A549 (cell line): ENCODE measurements at regions not wholly inside any gene's neighbourhood (a gene's known extent, or its start where the extent isn't known, plus 50 kb on each side); places are given as distances from the start of the nearest gene placed in this dataset.

Experiments used
- ATAC-seq, 2 experiments: fragments of 200-7000 bp in 1 of 2; fragments of >200 bp in 1 of 2; cut with Nextera tagmentation in 1 of 2; cut with Tn5 transposase in 1 of 2; 3 replicates each; pipeline versions ENCODE4 v1.8.0 to v1.9.1; 2018 to 2020; ENCODE audit warnings: mild to moderate bottlenecking in 1 of 2, moderate library complexity in 1 of 2
- CTCF ChIA-PET: fragments of 300-600 bp; sonication (Branson Sonifier 250); formaldehyde crosslinking; extraction: SDS; loops from one replicate; lab custom pipeline; 2021; ENCODE audit warnings: antibody characterized with exemption, inconsistent platforms; lab: Yijun Ruan, JAX
- POLR2A ChIA-PET: fragments of 350-600 bp; formaldehyde crosslinking; extraction: SDS; loops from one replicate; lab custom pipeline; 2021; ENCODE audit warnings: antibody characterized with exemption, inconsistent platforms; lab: Yijun Ruan, JAX
- DNase-seq, 2 experiments: peaks; one replicate each; pipeline versions ENCODE4 v3.0.0 to v3.0.0-alpha.2; 2011 to 2016; ENCODE audit warnings: low read depth in 1 of 2, low spot score in 1 of 2
- FAIRE-seq: peaks from 2 replicates; lab custom pipeline; 2011; peaks lifted over from hg19 to GRCh38; lab: Jason Lieb, UNC
- H3K27ac ChIP-seq, 2 experiments: fragments of >200 bp; sonication (Bioruptor Twin); formaldehyde crosslinking; 3 replicates each; pipeline ENCODE4 v1.5.1; 2016 to 2017
- H3K4me1 ChIP-seq: fragments of >200 bp; sonication (Bioruptor Twin); formaldehyde crosslinking; 3 replicates; pipeline ENCODE4 v1.6.1; 2016
- H3K4me2 ChIP-seq: fragments of >200 bp; sonication (Bioruptor Twin); formaldehyde crosslinking; 3 replicates; pipeline ENCODE4 v1.6.1; 2016
- H3K4me3 ChIP-seq: fragments of >200 bp; sonication (Bioruptor Twin); formaldehyde crosslinking; 3 replicates; pipeline ENCODE4 v1.5.1; 2016
- H3K9me3 ChIP-seq: fragments of >200 bp; sonication (Bioruptor Twin); formaldehyde crosslinking; 3 replicates; pipeline ENCODE4 v1.6.1; 2016
- BHLHE40 ChIP-seq: IDR thresholded peaks from 2 replicates; pipeline ENCODE4 v1.6.1; 2012; ENCODE audit warnings: low read depth, low read length, inconsistent platforms
- CBX2 ChIP-seq: fragments of 200-600 bp; sonication (generic); IDR thresholded peaks from 2 replicates; pipeline ENCODE4 v1.6.1; 2016; ENCODE audit warnings: low read depth, mild to moderate bottlenecking, borderline replicate concordance
- CEBPB ChIP-seq, 2 experiments: fragments of >200 bp in 1 of 2; sonication (Bioruptor Twin) in 1 of 2; formaldehyde crosslinking in 1 of 2; IDR thresholded peaks; 2 replicates each; pipeline ENCODE4 v1.6.1; 2012 to 2016
- EHF ChIP-seq: fragments of 250-450 bp; sonication (Bioruptor Pico); IDR thresholded peaks from 2 replicates; pipeline ENCODE4 v1.5.0; 2020; ENCODE audit warnings: mild to moderate bottlenecking
- ELK1 ChIP-seq: fragments of 150-350 bp; IDR thresholded peaks from 2 replicates; pipeline ENCODE4 v1.6.1; 2014; ENCODE audit warnings: low read depth, mild to moderate bottlenecking, low read length
- FOSB ChIP-seq: fragments of 250-450 bp; sonication (Bioruptor Pico); IDR thresholded peaks from 2 replicates; pipeline ENCODE4 v1.5.0; 2020; ENCODE audit warnings: mild to moderate bottlenecking, moderate library complexity
- HES2 ChIP-seq: fragments of >200 bp; sonication (Bioruptor Twin); formaldehyde crosslinking; IDR thresholded peaks from 2 replicates; pipeline ENCODE4 v1.6.1; 2016
- HMGXB4 ChIP-seq: fragments of 250-450 bp; sonication (Bioruptor Pico); IDR thresholded peaks from 2 replicates; pipeline ENCODE4 v1.5.0; 2021; ENCODE audit warnings: mild to moderate bottlenecking, moderate library complexity, borderline replicate concordance
- HOXA7 ChIP-seq: fragments of 250-450 bp; sonication (Bioruptor Pico); IDR thresholded peaks from 2 replicates; pipeline ENCODE4 v1.5.0; 2020; ENCODE audit warnings: mild to moderate bottlenecking, moderate library complexity
- JUN ChIP-seq, 2 experiments: fragments of >200 bp; sonication (Bioruptor Twin); formaldehyde crosslinking; IDR thresholded peaks; 2 replicates in 1 of 2; 3 replicates in 1 of 2; pipeline ENCODE4 v1.6.1; 2016 to 2017
- JUNB ChIP-seq: fragments of >200 bp; sonication (Bioruptor Twin); formaldehyde crosslinking; IDR thresholded peaks from 2 replicates; pipeline ENCODE4 v1.6.1; 2016
- KDM5A ChIP-seq: fragments of 200-600 bp; sonication (generic); IDR thresholded peaks from 2 replicates; pipeline ENCODE4 v1.6.1; 2016; ENCODE audit warnings: antibody characterized with exemption, mild to moderate bottlenecking
- NFE2L2 ChIP-seq: fragments of 150-350 bp; conservative IDR thresholded peaks from 2 replicates; pipeline ENCODE4 v1.6.1; 2014; ENCODE audit warnings: low read length
- NPAS2 ChIP-seq: fragments of 250-450 bp; sonication (Bioruptor Pico); IDR thresholded peaks from 2 replicates; pipeline ENCODE4 v1.8.0; 2022; ENCODE audit warnings: mild to moderate bottlenecking, moderate library complexity, borderline replicate concordance
- POLR2A ChIP-seq: IDR thresholded peaks from 2 replicates; pipeline ENCODE4 v1.6.1; 2012; ENCODE audit warnings: mild to moderate bottlenecking, low read length
- RAD21 ChIP-seq, 2 experiments: fragments of >200 bp in 1 of 2; sonication (Bioruptor Twin) in 1 of 2; formaldehyde crosslinking in 1 of 2; IDR thresholded peaks in 1 of 2; conservative IDR thresholded peaks in 1 of 2; 2 replicates in 1 of 2; 3 replicates in 1 of 2; pipeline ENCODE4 v1.6.1; 2012 to 2018; ENCODE audit warnings: inconsistent platforms in 1 of 2
- REST ChIP-seq: fragments of 200-600 bp; sonication (generic); IDR thresholded peaks from 2 replicates; pipeline ENCODE4 v1.6.1; 2016; ENCODE audit warnings: antibody characterized with exemption, mild to moderate bottlenecking, moderate library complexity
- RFX5 ChIP-seq: fragments of 450-650 bp; IDR thresholded peaks from 2 replicates; pipeline ENCODE4 v1.7.1; 2014; ENCODE audit warnings: antibody characterized with exemption, mild to moderate bottlenecking, moderate library complexity
- RNF2 ChIP-seq: fragments of 200-600 bp; sonication (generic); IDR thresholded peaks from 2 replicates; pipeline ENCODE4 v1.6.1; 2016; ENCODE audit warnings: low read depth, mild to moderate bottlenecking, antibody characterized with exemption, moderate library complexity, borderline replicate concordance
- TP53 ChIP-seq: fragments of 250-450 bp; sonication (Bioruptor Pico); IDR thresholded peaks from 2 replicates; pipeline ENCODE4 v1.5.0; 2021; ENCODE audit warnings: mild to moderate bottlenecking, moderate library complexity
- ZC3H11A ChIP-seq: fragments of 450-650 bp; IDR thresholded peaks from 2 replicates; pipeline ENCODE4 v1.6.1; 2014; ENCODE audit warnings: antibody characterized with exemption, mild to moderate bottlenecking
- ZFP36 ChIP-seq: fragments of 450-650 bp; IDR thresholded peaks from 2 replicates; pipeline ENCODE4 v1.6.1; 2014; ENCODE audit warnings: borderline replicate concordance; ENCODE audit not compliant: partially characterized antibody
- ZNF302 ChIP-seq: fragments of 250-450 bp; sonication (Bioruptor Pico); IDR thresholded peaks from 2 replicates; pipeline ENCODE4 v1.9.0; 2021; ENCODE audit warnings: inconsistent platforms, mild to moderate bottlenecking, moderate library complexity
- WGBS: methylation state at CpG from one replicate; pipeline ENCODE4 v1.1.6; 2017; ENCODE audit errors: missing lambda C conversion rate; 5-methylcytosine and 5-hydroxymethylcytosine counted together
- TF ChIP-seq, protein P1 (sequence below): IDR thresholded peaks from 2 replicates; pipeline ENCODE4 v1.6.1; 2012

DNA sequence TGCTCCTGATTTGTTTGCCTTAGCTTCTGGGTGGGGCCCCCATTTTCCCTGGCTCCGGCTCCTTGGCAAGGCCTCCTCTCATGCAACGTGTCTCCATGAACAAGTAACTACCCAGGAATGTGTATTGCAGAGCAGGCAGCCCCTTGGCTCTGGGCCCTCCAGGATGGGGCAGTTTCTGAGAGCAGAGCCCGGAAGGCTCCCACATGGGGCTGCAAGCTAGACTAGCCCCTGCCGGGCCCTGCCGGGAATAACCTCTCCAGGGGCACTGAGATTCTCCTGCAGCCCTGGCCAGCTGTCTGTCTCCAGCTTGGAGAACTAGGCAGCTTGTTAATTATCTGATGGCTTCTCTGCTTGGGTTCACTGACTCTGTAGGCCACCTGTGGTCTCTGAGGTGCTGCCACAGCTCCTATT is 184.0 kb upstream of the INHBA start:
- 2% methylated on average over 5 of the region's 5 CpGs for WGBS
- Histone ChIP-seq H3K27ac (peak overlapping the region in 1 of 2 experiments; percentile 57; a peak in 2 of 6 replicates), H3K4me1 (no peaks in the 10 kb centered on the region), H3K4me2 (no peak overlapping the region), H3K4me3 (no peak overlapping the region), H3K9me3 (no peaks in the 10 kb centered on the region)
- DNase-seq (no peak), FAIRE-seq (no peak), ATAC-seq (peak in 1 of 2 experiments; percentile 74; a peak in 4 of 6 replicates)
- CTCF ChIA-PET, result interaction anchor here (1.1 kb wide), 1 partner anchor 12 kb away, joined by 4 read pairs; no protein-coding TSS in a partner anchor
- TF ChIP-seq BHLHE40, result no peak
- TF ChIP-seq CBX2, result no peak
- TF ChIP-seq HES2, result no peak
- no peak for TF ChIP-seq HOXA7 (CRISPR knock-in tag)
- TF ChIP-seq KDM5A, result no peak
- TF ChIP-seq NFE2L2, result no peak
- TF ChIP-seq FOSB (CRISPR knock-in tag), result no peak
- TF ChIP-seq EHF (CRISPR knock-in tag), result no peak
- no peak for TF ChIP-seq JUNB
- TF ChIP-seq NPAS2, result no peak
- no peak for TF ChIP-seq RNF2
- TF ChIP-seq HMGXB4 (CRISPR knock-in tag), result no peak
- no peak for TF ChIP-seq CEBPB (IDR thresholded peaks at IDR 0.05)
- no peak for TF ChIP-seq RFX5
- TF ChIP-seq ELK1, result no peak
- no peak for TF ChIP-seq REST
- POLR2A ChIA-PET, result no interaction called here

DNA sequence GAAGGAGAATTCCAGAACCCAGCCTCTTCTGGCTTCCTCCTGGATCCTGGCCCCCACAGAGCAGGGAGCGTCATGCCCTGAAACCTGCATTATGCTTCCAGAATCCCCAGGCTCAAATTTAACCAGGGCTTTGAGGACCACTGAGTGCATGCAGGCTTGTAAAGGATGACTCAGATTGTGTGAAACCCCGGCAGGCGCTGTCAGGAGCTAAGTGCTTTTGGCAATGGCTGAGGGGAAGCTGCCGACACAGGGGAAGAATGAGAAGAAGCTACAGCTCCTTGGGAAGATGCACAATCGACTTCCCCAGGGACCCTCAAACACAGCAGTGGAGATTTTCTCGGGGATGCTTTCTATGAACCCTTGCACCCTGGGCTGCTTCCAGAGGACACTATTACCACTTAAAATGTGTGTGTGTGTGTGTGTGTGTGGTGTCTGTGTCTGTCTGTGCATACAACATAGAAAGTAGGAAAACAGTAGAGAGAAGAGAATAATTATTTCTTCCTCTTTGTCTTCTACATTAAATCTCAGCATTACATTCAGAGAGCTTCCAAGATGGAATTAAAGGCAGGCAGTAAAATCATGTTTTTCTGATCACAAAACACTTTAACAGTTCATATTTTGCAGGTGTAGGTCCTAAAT is 183.5 kb upstream of the INHBA start:
- no peak overlapping the region for H3K4me3 ChIP-seq
- no peak overlapping the region for H3K4me2 ChIP-seq
- ATAC-seq (no peak), FAIRE-seq (no peak), DNase-seq (no peak)
- CTCF ChIA-PET, result interaction anchor here (0.9 to 1.1 kb wide), 2 partner anchors 12 to 57 kb away, joined by 3 to 4 read pairs; no protein-coding TSS in a partner anchor
- H3K9me3 ChIP-seq, result no peaks in the 10 kb centered on the region
- H3K27ac ChIP-seq, result 0 out of 6 replicates have a peak overlapping the region, but pooled peaks of 1 of the 2 experiments have one; percentile 34
- POLR2A ChIA-PET, result no interaction called here
- TF ChIP-seq, protein P1, sequence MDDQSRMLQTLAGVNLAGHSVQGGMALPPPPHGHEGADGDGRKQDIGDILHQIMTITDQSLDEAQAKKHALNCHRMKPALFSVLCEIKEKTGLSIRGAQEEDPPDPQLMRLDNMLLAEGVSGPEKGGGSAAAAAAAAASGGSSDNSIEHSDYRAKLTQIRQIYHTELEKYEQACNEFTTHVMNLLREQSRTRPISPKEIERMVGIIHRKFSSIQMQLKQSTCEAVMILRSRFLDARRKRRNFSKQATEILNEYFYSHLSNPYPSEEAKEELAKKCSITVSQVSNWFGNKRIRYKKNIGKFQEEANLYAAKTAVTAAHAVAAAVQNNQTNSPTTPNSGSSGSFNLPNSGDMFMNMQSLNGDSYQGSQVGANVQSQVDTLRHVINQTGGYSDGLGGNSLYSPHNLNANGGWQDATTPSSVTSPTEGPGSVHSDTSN, result no peak
- no peak for TF ChIP-seq ZFP36
- no peak for TF ChIP-seq POLR2A
- no peak for TF ChIP-seq TP53
- no peak for TF ChIP-seq RAD21 (conservative IDR thresholded peaks at IDR 0.05 in 1 of 2, IDR thresholded peaks at IDR 0.05 in 1 of 2)
- TF ChIP-seq ZC3H11A, result no peak
- TF ChIP-seq ZNF302 (CRISPR knock-in tag), result no peak
- no peak for TF ChIP-seq HOXA7 (CRISPR knock-in tag)
- no peak for TF ChIP-seq JUNB
- no peak for TF ChIP-seq JUN (IDR thresholded peaks at IDR 0.05)
- no peaks in the 10 kb centered on the region for H3K4me1 ChIP-seq
- 16% methylated on average over 6 of the region's 6 CpGs for WGBS
